ENCODE measurements at regions not wholly inside any gene's neighbourhood (a gene's known extent, or its start where the extent isn't known, plus 50 kb on each side); places are given as distances from the start of the nearest gene placed in this dataset.

DNA sequence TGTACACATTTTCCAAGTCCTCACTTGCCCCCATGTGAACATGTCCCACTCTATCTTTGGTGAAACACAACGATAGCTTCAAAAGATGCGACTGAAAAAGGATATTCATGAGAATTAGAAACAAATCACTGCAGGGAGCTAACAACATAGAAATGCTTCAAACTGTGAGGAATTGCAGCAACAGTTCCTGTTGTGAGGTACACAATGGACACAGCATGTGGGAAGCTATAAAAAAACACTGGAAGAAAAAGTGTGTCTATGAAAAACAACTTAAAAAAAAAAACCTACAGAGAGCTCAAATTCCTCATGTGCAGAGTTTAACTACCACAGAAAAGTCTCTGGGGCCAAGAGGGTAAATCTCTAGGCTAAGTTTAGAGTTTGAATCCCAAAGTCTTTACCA is 51.6 kb upstream of the BLTP1 start (continued):
- TF ChIP-seq FOSL1 (IDR thresholded peaks at IDR 0.05; ENCODE audit: insufficient read depth, low read depth, low read length) (no peak), SP4 (IDR thresholded peaks at IDR 0.05; ENCODE audit: low read length) (no peak), RFX5 (IDR thresholded peaks at IDR 0.05; ENCODE audit: borderline replicate concordance, low read depth, low read length) (no peak), KDM5A (IDR thresholded peaks at IDR 0.05; ENCODE audit: low read length) (no peak), GTF2F1 (IDR thresholded peaks at IDR 0.05; ENCODE audit: borderline replicate concordance, low read depth, low read length) (no peak)
- TF ChIP-seq, protein P1, sequence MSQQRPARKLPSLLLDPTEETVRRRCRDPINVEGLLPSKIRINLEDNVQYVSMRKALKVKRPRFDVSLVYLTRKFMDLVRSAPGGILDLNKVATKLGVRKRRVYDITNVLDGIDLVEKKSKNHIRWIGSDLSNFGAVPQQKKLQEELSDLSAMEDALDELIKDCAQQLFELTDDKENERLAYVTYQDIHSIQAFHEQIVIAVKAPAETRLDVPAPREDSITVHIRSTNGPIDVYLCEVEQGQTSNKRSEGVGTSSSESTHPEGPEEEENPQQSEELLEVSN (IDR thresholded peaks at IDR 0.05): no peak

Measured in H1 (cell line).